ENCODE measurements at regions not wholly inside any gene's neighbourhood (a gene's known extent, or its start where the extent isn't known, plus 50 kb on each side); places are given as distances from the start of the nearest gene placed in this dataset.

DNA sequence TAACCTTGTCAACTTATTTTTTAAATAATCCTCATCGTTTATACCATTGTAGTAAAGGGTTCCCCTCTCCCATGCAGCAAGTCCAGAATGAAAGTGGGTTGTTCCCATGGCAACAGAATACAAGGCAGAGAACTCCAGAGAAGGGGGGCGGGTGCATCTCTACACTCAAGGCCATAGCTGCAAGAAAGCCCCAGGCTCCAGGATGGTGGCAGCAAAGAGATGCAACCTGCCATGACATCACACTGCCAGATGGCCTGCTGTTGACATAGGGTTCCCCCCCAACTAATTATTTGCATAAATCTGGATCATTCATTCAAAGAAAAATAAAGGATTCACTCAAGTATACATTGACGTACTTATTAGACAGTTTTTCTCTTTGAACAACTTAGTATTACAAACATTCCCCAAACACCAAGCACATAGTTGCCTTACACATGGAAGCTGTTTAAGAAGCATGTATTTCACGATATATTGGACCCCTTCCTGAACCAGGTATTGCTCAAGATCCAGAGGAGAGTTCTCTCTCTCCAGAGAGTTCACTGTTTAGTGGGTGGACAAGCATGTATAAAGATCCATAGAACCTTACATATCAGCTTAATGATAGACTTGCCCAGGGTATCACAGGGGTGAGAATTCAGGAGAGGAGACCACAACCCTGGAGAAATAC is 87.4 kb upstream of the KLF7 start:
- Histone ChIP-seq H3K18ac (ENCODE audit: low read depth, low read length) (peak overlapping the region; percentile 100), H2AFZ (replicated peaks; ENCODE audit: low read length, poor library complexity) (peak overlapping the region; percentile 44), H4K20me1 (ENCODE audit: insufficient read depth, low read length) (no peaks in the 10 kb centered on the region), H2BK20ac (ENCODE audit: low read depth, low read length) (peak overlapping the region; percentile 100), H2BK5ac (ENCODE audit: low read depth, low read length, poor library complexity, severe bottlenecking) (peak overlapping the region; percentile 99), H4K91ac (ENCODE audit: insufficient read depth, low read depth, low read length) (peak overlapping the region; percentile 100), H3K23ac (ENCODE audit: low read depth, low read length) (peak overlapping the region; percentile 97), H3K4me3 (ENCODE audit: insufficient read depth, low read depth, low read length) (no peak overlapping the region), H3K4me2 (ENCODE audit: low read depth, low read length) (peak overlapping the region; percentile 44; the same call in 1 of the 2 replicates), H2BK120ac (ENCODE audit: low read depth, low read length) (peak overlapping the region; percentile 100), H3K56ac (ENCODE audit: extremely low read depth, insufficient read depth, low read length) (peak overlapping the region; percentile 94), H4K5ac (ENCODE audit: low read depth, low read length) (peak overlapping the region; percentile 100), H2BK15ac (ENCODE audit: low read depth, low read length) (peak overlapping the region; percentile 94), H2AK9ac (replicated peaks; ENCODE audit: low read depth, low read length, poor library complexity) (peak overlapping the region; percentile 92), H3K27ac (ENCODE audit: insufficient read depth, low read length) (peak overlapping the region; percentile 97), H3K27me3 (ENCODE audit: control insufficient read depth, insufficient read depth, low read length) (no peaks in the 10 kb centered on the region), H3K79me1 (ENCODE audit: low read depth in 1 of 2, low read length in 2 of 2) (peaks cover 16 to 57% of the 10 kb centered on the region in 2 experiments; a peak in 3 of 4 replicates), H3K9ac (ENCODE audit: low read depth, low read length) (peak overlapping the region; percentile 63), H4K8ac (ENCODE audit: low read depth in 2 of 2, low read length in 2 of 2) (peak overlapping the region; percentile 99), H3K14ac (replicated peaks; ENCODE audit: low read depth, low read length) (peak overlapping the region; percentile 99), H3K4ac (ENCODE audit: low read depth, low read length) (peak overlapping the region; percentile 100), H3K9me1 (ENCODE audit: insufficient read depth, low read length) (peaks cover 51% of the 10 kb centered on the region), H3K36me3 (ENCODE audit: control insufficient read depth, insufficient read depth, low read length) (no peaks in the 10 kb centered on the region), H3K9me3 (ENCODE audit: control insufficient read depth, insufficient read depth, low read length) (no peaks in the 10 kb centered on the region), H2AK5ac (ENCODE audit: low read depth, low read length) (peak overlapping the region; percentile 99), H3K4me1 (ENCODE audit: control insufficient read depth, insufficient read depth, low read length) (peaks cover 55% of the 10 kb centered on the region)
- no peak for ATAC-seq (ENCODE audit: low read depth)
- CTCF ChIA-PET = interaction anchor here (1.2 to 2.0 kb wide), 2 partner anchors 220 to 453 kb away, joined by 4 to 7 read pairs; no protein-coding TSS in a partner anchor
- dilution Hi-C loops (cut with HindIII; ENCODE audit: low sequenced_read_pairs, unreplicated experiment) (no loop called here), in situ Hi-C loops (cut with MboI; ENCODE audit: low sequenced_read_pairs) (no loop called here), intact Hi-C loops (cut with micrococcal nuclease) (loop anchor here (10.0 kb wide), 1 partner anchor 362 kb away; no protein-coding TSS in a partner anchor)
- no CpG with 5 or more reads among the region's 4 CpGs for WGBS, 2 experiments (ENCODE audit: extremely low coverage in 2 of 2, insufficient read length in 1 of 2)
- POLR2A ChIA-PET (ENCODE audit: unreplicated experiment) = interaction anchor here (1.1 to 8.5 kb wide), 4 partner anchors 14 to 87 kb away, joined by 3 to 153 read pairs (median 6); partner anchors contain the start of gene KLF7
- DNase-seq = peak; percentile 53
- TF ChIP-seq NFE2L2 (IDR thresholded peaks at IDR 0.05; ENCODE audit: low read depth, low read length) (no peak), CEBPB (IDR thresholded peaks at IDR 0.05; ENCODE audit: low read depth, low read length) (peak; percentile 28; the same call in 1 of the 2 replicates)
- TF ChIP-seq, protein P1, sequence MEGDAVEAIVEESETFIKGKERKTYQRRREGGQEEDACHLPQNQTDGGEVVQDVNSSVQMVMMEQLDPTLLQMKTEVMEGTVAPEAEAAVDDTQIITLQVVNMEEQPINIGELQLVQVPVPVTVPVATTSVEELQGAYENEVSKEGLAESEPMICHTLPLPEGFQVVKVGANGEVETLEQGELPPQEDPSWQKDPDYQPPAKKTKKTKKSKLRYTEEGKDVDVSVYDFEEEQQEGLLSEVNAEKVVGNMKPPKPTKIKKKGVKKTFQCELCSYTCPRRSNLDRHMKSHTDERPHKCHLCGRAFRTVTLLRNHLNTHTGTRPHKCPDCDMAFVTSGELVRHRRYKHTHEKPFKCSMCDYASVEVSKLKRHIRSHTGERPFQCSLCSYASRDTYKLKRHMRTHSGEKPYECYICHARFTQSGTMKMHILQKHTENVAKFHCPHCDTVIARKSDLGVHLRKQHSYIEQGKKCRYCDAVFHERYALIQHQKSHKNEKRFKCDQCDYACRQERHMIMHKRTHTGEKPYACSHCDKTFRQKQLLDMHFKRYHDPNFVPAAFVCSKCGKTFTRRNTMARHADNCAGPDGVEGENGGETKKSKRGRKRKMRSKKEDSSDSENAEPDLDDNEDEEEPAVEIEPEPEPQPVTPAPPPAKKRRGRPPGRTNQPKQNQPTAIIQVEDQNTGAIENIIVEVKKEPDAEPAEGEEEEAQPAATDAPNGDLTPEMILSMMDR (conservative IDR thresholded peaks at IDR 0.05; ENCODE audit: low read depth, low read length) = no peak
- no TSS peak for BruUV-seq (replicated peaks)

Data from IMR-90 (cell line).